ENCODE measurements at regions not wholly inside any gene's neighbourhood (a gene's known extent, or its start where the extent isn't known, plus 50 kb on each side); places are given as distances from the start of the nearest gene placed in this dataset.

- no peak for TF ChIP-seq CTCF (IDR thresholded peaks at IDR 0.05)
- H3K4me3 ChIP-seq (ENCODE audit: low read depth, low read length): no peak overlapping the region
These were observed 137.9 kb upstream of the NEDD9 start for GRCh38 chr6:11370191-11371018.

GRCh38 chr6:11368760-11369159, 136.3 kb upstream of the NEDD9 start:
- no peaks in the 10 kb centered on the region for H3K79me2 ChIP-seq
- no peaks in the 10 kb centered on the region for H3K27me3 ChIP-seq (ENCODE audit: control insufficient read depth, insufficient read depth, low read length)
- H2AFZ ChIP-seq: no peak overlapping the region
- no peak overlapping the region for H3K4me3 ChIP-seq (ENCODE audit: low read depth, low read length)
- no peak overlapping the region for H3K4me2 ChIP-seq (ENCODE audit: low read length)
- no peaks in the 10 kb centered on the region for H3K4me1 ChIP-seq
- H3K36me3 ChIP-seq (ENCODE audit: control insufficient read depth, insufficient read depth, low read length): no peaks in the 10 kb centered on the region
- H3K9ac ChIP-seq: no peak overlapping the region
- no peak overlapping the region for H3K27ac ChIP-seq
- TF ChIP-seq CTCF (IDR thresholded peaks at IDR 0.05): no peak
- no peaks in the 10 kb centered on the region for H3K9me3 ChIP-seq (ENCODE audit: control insufficient read depth, low read length)

More at GRCh38 chr6:11370191-11371018, 137.9 kb upstream of the NEDD9 start:
- Histone ChIP-seq H3K9ac (no peak overlapping the region), H3K9me3 (ENCODE audit: control insufficient read depth, low read length) (no peaks in the 10 kb centered on the region), H3K27me3 (ENCODE audit: control insufficient read depth, insufficient read depth, low read length) (no peaks in the 10 kb centered on the region), H2AFZ (no peak overlapping the region), H3K27ac (no peak overlapping the region), H3K36me3 (ENCODE audit: control insufficient read depth, insufficient read depth, low read length) (no peaks in the 10 kb centered on the region), H3K79me2 (no peaks in the 10 kb centered on the region), H3K4me2 (ENCODE audit: low read length) (no peak overlapping the region), H3K4me1 (no peaks in the 10 kb centered on the region)

GRCh38 chr6:11368264-11368663, 135.8 kb upstream of the NEDD9 start:
- Histone ChIP-seq H3K4me3 (ENCODE audit: low read depth, low read length) (no peak overlapping the region), H3K36me3 (ENCODE audit: control insufficient read depth, insufficient read depth, low read length) (no peaks in the 10 kb centered on the region), H3K9me3 (ENCODE audit: control insufficient read depth, low read length) (no peaks in the 10 kb centered on the region), H2AFZ (no peak overlapping the region), H3K79me2 (no peaks in the 10 kb centered on the region), H3K9ac (no peak overlapping the region), H3K4me2 (ENCODE audit: low read length) (no peak overlapping the region), H3K4me1 (no peaks in the 10 kb centered on the region), H3K27me3 (ENCODE audit: control insufficient read depth, insufficient read depth, low read length) (no peaks in the 10 kb centered on the region), H3K27ac (no peak overlapping the region)
- no peak for TF ChIP-seq CTCF (IDR thresholded peaks at IDR 0.05)

GRCh38 chr6:11367638-11368199, 135.3 kb upstream of the NEDD9 start:
- Histone ChIP-seq H3K4me2 (ENCODE audit: low read length) (no peak overlapping the region), H3K9me3 (ENCODE audit: control insufficient read depth, low read length) (no peaks in the 10 kb centered on the region), H3K36me3 (ENCODE audit: control insufficient read depth, insufficient read depth, low read length) (no peaks in the 10 kb centered on the region), H3K4me1 (no peaks in the 10 kb centered on the region), H3K27ac (no peak overlapping the region), H3K27me3 (ENCODE audit: control insufficient read depth, insufficient read depth, low read length) (no peaks in the 10 kb centered on the region), H3K79me2 (no peaks in the 10 kb centered on the region), H2AFZ (no peak overlapping the region), H3K4me3 (ENCODE audit: low read depth, low read length) (no peak overlapping the region), H3K9ac (no peak overlapping the region)
- no peak for TF ChIP-seq CTCF (IDR thresholded peaks at IDR 0.05)
